Liver (tissue), 8 donors: ENCODE measurements at regions not wholly inside any gene's neighbourhood (a gene's known extent, or its start where the extent isn't known, plus 50 kb on each side); places are given as distances from the start of the nearest gene placed in this dataset.

Experiments used
- DNase-seq: peaks from one replicate; pipeline ENCODE4 v3.0.0-alpha.2; 2017; ENCODE audit warnings: low spot score
- H3K27ac ChIP-seq, 2 donors: one replicate each; pipeline ENCODE4 v1.7.0; 2013; ENCODE audit warnings: inconsistent platforms in 2 of 2, low read length in 2 of 2, control low read depth in 1 of 2, low read depth in 1 of 2, mild to moderate bottlenecking in 1 of 2
- H3K27me3 ChIP-seq, 4 donors: one replicate each; pipeline versions ENCODE4 v1.6.1 to v1.7.0; 2013; ENCODE audit warnings: low read length in 3 of 4, inconsistent platforms in 1 of 4, mild to moderate bottlenecking in 1 of 4, moderate library complexity in 1 of 4; ENCODE audit not compliant: control insufficient read depth in 4 of 4, insufficient read depth in 4 of 4
- H3K36me3 ChIP-seq, 4 donors: one replicate each; pipeline versions ENCODE4 v1.6.1 to v1.7.0; 2013; ENCODE audit warnings: low read length in 3 of 4, mild to moderate bottlenecking in 3 of 4, low read depth in 1 of 4, moderate library complexity in 1 of 4; ENCODE audit not compliant: control insufficient read depth in 4 of 4, insufficient read depth in 3 of 4
- H3K4me1 ChIP-seq, 4 donors: one replicate each; pipeline versions ENCODE4 v1.6.1 to v1.7.0; 2013; ENCODE audit warnings: low read length in 3 of 4, mild to moderate bottlenecking in 3 of 4, moderate library complexity in 1 of 4; ENCODE audit not compliant: control insufficient read depth in 4 of 4, insufficient read depth in 4 of 4
- H3K4me3 ChIP-seq, 3 donors: one replicate each; pipeline versions ENCODE4 v1.6.1 to v1.7.0; 2013; ENCODE audit warnings: low read length in 3 of 3, control low read depth in 1 of 3, low read depth in 1 of 3, mild to moderate bottlenecking in 1 of 3
- H3K9ac ChIP-seq, 2 donors: one replicate each; pipeline ENCODE4 v1.7.0; 2013; ENCODE audit warnings: low read length in 2 of 2, mild to moderate bottlenecking in 2 of 2, moderate library complexity in 2 of 2, control low read depth in 1 of 2, low read depth in 1 of 2
- H3K9me3 ChIP-seq, 4 donors: one replicate each; pipeline versions ENCODE4 v1.6.1 to v1.7.0; 2013; ENCODE audit warnings: low read length in 3 of 4; ENCODE audit not compliant: control insufficient read depth in 4 of 4
- EGR1 ChIP-seq, 2 donors: IDR thresholded peaks; 2 replicates each; pipeline ENCODE4 v1.6.1; 2016 to 2018; ENCODE audit warnings: antibody characterized with exemption in 2 of 2, low read depth in 2 of 2
- FOXA1 ChIP-seq: IDR thresholded peaks from 2 replicates; pipeline ENCODE4 v1.6.1; 2016; ENCODE audit warnings: antibody characterized with exemption
- HNF4A ChIP-seq, 2 donors: conservative IDR thresholded peaks; 2 replicates each; pipeline ENCODE4 v1.6.1; 2016; ENCODE audit warnings: antibody characterized with exemption in 2 of 2, mild to moderate bottlenecking in 2 of 2
- HNF4G ChIP-seq: IDR thresholded peaks from 2 replicates; pipeline ENCODE4 v1.6.1; 2016; ENCODE audit warnings: antibody characterized with exemption
- JUND ChIP-seq, 2 donors: IDR thresholded peaks; 2 replicates each; pipeline ENCODE4 v1.6.1; 2016; ENCODE audit warnings: antibody characterized with exemption in 2 of 2
- NR2F2 ChIP-seq: IDR thresholded peaks from 2 replicates; pipeline ENCODE4 v1.6.1; 2016; ENCODE audit warnings: antibody characterized with exemption
- RAD21 ChIP-seq, 2 donors: IDR thresholded peaks; 2 replicates each; pipeline ENCODE4 v1.6.1; 2016; ENCODE audit warnings: antibody characterized with exemption in 2 of 2, mild to moderate bottlenecking in 2 of 2
- RXRA ChIP-seq, 2 donors: IDR thresholded peaks; 2 replicates each; pipeline ENCODE4 v1.6.1; 2017 to 2018; ENCODE audit warnings: antibody characterized with exemption in 2 of 2, mild to moderate bottlenecking in 1 of 2
- SP1 ChIP-seq: IDR thresholded peaks from 2 replicates; pipeline ENCODE4 v1.6.1; 2018; ENCODE audit warnings: antibody characterized with exemption, mild to moderate bottlenecking
- TAF1 ChIP-seq: conservative IDR thresholded peaks from 2 replicates; pipeline ENCODE4 v1.6.1; 2016; ENCODE audit warnings: antibody characterized with exemption, mild to moderate bottlenecking
- WGBS: extraction: QIAGEN DNeasy Blood & Tissue Kit; methylation state at CpG from one replicate; pipeline ENCODE4 v1.1.7; 2013; 5-methylcytosine and 5-hydroxymethylcytosine counted together
- TF ChIP-seq, protein P1 (sequence below): IDR thresholded peaks from 2 replicates; pipeline ENCODE4 v1.6.1; 2016; ENCODE audit warnings: antibody characterized with exemption, mild to moderate bottlenecking
- TF ChIP-seq, protein P2 (sequence below): IDR thresholded peaks from 2 replicates; pipeline ENCODE4 v1.6.1; 2016; ENCODE audit warnings: antibody characterized with exemption
- TF ChIP-seq, protein P3 (sequence below): IDR thresholded peaks from 2 replicates; pipeline ENCODE4 v1.6.1; 2016; ENCODE audit warnings: antibody characterized with exemption
- TF ChIP-seq, protein P4 (sequence below): IDR thresholded peaks from 2 replicates; pipeline ENCODE4 v1.6.1; 2016; ENCODE audit warnings: antibody characterized with exemption
- TF ChIP-seq, protein P5 (sequence below): fragments of 150-350 bp; IDR thresholded peaks from 2 replicates; pipeline ENCODE4 v1.5.1; 2017; ENCODE audit warnings: improper control_type of control experiment, low read depth, low read length; ENCODE audit not compliant: missing input control
- donor health status: healthy.
- donor health status: healthy.
- donor health status: healthy.
- donor health status: healthy.
- donor health status: healthy.

DNA sequence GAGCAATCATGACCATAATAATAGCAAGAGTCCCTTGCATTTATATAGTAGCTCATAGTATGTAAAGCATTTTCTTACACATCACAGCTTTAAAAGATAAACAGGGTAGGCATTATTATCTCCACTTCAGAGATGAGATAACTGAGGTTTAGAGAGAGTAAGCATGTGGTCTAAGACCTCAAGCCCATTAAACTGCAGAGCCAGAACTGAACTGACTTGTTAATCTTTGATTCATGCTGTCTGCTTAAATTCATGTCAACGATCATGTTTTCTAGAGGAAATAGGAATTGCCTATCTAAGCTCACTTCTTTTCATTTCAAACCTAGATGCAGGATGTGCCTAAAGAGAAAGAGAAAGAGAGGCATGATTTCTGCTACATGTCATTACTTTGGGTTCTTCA lies 524.8 kb downstream of the PTPRC start:
- H3K9me3 ChIP-seq, result no peaks in the 10 kb centered on the region
- H3K4me3 ChIP-seq, result no peak overlapping the region
- H3K27me3 ChIP-seq, result no peaks in the 10 kb centered on the region
- no peak overlapping the region for H3K9ac ChIP-seq
- TF ChIP-seq, protein P1, sequence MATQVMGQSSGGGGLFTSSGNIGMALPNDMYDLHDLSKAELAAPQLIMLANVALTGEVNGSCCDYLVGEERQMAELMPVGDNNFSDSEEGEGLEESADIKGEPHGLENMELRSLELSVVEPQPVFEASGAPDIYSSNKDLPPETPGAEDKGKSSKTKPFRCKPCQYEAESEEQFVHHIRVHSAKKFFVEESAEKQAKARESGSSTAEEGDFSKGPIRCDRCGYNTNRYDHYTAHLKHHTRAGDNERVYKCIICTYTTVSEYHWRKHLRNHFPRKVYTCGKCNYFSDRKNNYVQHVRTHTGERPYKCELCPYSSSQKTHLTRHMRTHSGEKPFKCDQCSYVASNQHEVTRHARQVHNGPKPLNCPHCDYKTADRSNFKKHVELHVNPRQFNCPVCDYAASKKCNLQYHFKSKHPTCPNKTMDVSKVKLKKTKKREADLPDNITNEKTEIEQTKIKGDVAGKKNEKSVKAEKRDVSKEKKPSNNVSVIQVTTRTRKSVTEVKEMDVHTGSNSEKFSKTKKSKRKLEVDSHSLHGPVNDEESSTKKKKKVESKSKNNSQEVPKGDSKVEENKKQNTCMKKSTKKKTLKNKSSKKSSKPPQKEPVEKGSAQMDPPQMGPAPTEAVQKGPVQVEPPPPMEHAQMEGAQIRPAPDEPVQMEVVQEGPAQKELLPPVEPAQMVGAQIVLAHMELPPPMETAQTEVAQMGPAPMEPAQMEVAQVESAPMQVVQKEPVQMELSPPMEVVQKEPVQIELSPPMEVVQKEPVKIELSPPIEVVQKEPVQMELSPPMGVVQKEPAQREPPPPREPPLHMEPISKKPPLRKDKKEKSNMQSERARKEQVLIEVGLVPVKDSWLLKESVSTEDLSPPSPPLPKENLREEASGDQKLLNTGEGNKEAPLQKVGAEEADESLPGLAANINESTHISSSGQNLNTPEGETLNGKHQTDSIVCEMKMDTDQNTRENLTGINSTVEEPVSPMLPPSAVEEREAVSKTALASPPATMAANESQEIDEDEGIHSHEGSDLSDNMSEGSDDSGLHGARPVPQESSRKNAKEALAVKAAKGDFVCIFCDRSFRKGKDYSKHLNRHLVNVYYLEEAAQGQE, result no peak
- TF ChIP-seq, protein P2, sequence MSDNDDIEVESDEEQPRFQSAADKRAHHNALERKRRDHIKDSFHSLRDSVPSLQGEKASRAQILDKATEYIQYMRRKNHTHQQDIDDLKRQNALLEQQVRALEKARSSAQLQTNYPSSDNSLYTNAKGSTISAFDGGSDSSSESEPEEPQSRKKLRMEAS, result no peak
- no peak for TF ChIP-seq NR2F2
- TF ChIP-seq HNF4A (conservative IDR thresholded peaks at IDR 0.05), result no peak
- TF ChIP-seq, protein P3, sequence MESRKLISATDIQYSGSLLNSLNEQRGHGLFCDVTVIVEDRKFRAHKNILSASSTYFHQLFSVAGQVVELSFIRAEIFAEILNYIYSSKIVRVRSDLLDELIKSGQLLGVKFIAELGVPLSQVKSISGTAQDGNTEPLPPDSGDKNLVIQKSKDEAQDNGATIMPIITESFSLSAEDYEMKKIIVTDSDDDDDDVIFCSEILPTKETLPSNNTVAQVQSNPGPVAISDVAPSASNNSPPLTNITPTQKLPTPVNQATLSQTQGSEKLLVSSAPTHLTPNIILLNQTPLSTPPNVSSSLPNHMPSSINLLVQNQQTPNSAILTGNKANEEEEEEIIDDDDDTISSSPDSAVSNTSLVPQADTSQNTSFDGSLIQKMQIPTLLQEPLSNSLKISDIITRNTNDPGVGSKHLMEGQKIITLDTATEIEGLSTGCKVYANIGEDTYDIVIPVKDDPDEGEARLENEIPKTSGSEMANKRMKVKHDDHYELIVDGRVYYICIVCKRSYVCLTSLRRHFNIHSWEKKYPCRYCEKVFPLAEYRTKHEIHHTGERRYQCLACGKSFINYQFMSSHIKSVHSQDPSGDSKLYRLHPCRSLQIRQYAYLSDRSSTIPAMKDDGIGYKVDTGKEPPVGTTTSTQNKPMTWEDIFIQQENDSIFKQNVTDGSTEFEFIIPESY, result no peak
- TF ChIP-seq RAD21 (IDR thresholded peaks at IDR 0.05), result no peak
- TF ChIP-seq JUND (IDR thresholded peaks at IDR 0.05), result no peak
- TF ChIP-seq, protein P4, sequence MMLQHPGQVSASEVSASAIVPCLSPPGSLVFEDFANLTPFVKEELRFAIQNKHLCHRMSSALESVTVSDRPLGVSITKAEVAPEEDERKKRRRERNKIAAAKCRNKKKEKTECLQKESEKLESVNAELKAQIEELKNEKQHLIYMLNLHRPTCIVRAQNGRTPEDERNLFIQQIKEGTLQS, result no peak
- TF ChIP-seq FOXA1, result no peak
- TF ChIP-seq TAF1, result no peak
- TF ChIP-seq, protein P5, sequence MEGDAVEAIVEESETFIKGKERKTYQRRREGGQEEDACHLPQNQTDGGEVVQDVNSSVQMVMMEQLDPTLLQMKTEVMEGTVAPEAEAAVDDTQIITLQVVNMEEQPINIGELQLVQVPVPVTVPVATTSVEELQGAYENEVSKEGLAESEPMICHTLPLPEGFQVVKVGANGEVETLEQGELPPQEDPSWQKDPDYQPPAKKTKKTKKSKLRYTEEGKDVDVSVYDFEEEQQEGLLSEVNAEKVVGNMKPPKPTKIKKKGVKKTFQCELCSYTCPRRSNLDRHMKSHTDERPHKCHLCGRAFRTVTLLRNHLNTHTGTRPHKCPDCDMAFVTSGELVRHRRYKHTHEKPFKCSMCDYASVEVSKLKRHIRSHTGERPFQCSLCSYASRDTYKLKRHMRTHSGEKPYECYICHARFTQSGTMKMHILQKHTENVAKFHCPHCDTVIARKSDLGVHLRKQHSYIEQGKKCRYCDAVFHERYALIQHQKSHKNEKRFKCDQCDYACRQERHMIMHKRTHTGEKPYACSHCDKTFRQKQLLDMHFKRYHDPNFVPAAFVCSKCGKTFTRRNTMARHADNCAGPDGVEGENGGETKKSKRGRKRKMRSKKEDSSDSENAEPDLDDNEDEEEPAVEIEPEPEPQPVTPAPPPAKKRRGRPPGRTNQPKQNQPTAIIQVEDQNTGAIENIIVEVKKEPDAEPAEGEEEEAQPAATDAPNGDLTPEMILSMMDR, result no peak
- TF ChIP-seq HNF4G, result no peak
- TF ChIP-seq SP1, result no peak
- TF ChIP-seq EGR1 (IDR thresholded peaks at IDR 0.05; ENCODE audit: low read depth in 2 of 2), result no peak
- no peak for TF ChIP-seq RXRA (IDR thresholded peaks at IDR 0.05)
- DNase-seq, result no peak
- 55% methylated on average over 1 of the region's 1 CpG for WGBS
- H3K4me1 ChIP-seq, result no peaks in the 10 kb centered on the region
- H3K36me3 ChIP-seq, result no peaks in the 10 kb centered on the region
- H3K27ac ChIP-seq, result no peak overlapping the region

DNA sequence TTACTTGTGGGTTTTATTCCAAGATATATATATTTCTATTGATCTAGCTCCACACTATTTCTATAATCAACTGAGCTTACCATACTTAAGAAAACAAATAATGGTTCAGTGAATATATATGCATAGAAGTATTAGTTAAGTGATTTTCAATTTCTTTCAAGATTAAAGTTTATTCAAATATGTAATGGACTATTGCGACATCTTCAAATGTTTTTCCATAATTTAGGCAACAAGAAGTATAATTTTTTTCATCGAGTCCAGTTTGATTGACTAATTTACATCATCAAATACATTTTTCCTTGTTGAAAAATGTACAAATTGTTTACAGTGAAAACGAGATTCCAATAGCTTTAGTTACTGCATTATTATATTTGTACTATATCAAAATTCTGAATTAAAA lies 528.6 kb downstream of the PTPRC start:
- DNase-seq, result no peak
- H3K9me3 ChIP-seq, result no peaks in the 10 kb centered on the region
- no peak overlapping the region for H3K4me3 ChIP-seq
- H3K27ac ChIP-seq, result no peak overlapping the region
- WGBS, result 78% methylated on average over 3 of the region's 3 CpGs
- H3K36me3 ChIP-seq, result no peaks in the 10 kb centered on the region
- H3K27me3 ChIP-seq, result no peaks in the 10 kb centered on the region
- no peak for TF ChIP-seq SP1
- TF ChIP-seq HNF4G, result no peak
- TF ChIP-seq TAF1, result no peak
- no peak for TF ChIP-seq JUND (IDR thresholded peaks at IDR 0.05)
- no peak for TF ChIP-seq FOXA1
- TF ChIP-seq, protein P2, result no peak
- H3K9ac ChIP-seq, result no peak overlapping the region
- H3K4me1 ChIP-seq, result no peaks in the 10 kb centered on the region
